HEK293 (cell line): ENCODE measurements at regions not wholly inside any gene's neighbourhood (a gene's known extent, or its start where the extent isn't known, plus 50 kb on each side); places are given as distances from the start of the nearest gene placed in this dataset.

ENCODE experiments used
- CTCF ChIA-PET: fragments of 350-600 bp; formaldehyde crosslinking; extraction: SDS; loops from one replicate; lab custom pipeline; 2021; ENCODE audit warnings: antibody characterized with exemption; lab: Yijun Ruan, JAX
- POLR2A ChIA-PET: fragments of 300-600 bp; formaldehyde crosslinking; extraction: SDS; loops from one replicate; lab custom pipeline; 2020; ENCODE audit warnings: antibody characterized with exemption, inconsistent platforms; lab: Yijun Ruan, JAX
- H3K27ac ChIP-seq: fragments of 200-500 bp; sonication (Bioruptor generic); 2 replicates; pipeline ENCODE4 v1.5.1; 2014; ENCODE audit warnings: low read depth, low read length, control low read depth, inconsistent platforms; ENCODE audit errors: extremely low read depth
- H3K36me3 ChIP-seq, 2 experiments: fragments of 200-500 bp in 1 of 2; sonication (Bioruptor generic) in 1 of 2; 1 replicate in 1 of 2; 2 replicates in 1 of 2; pipeline ENCODE4 v1.5.1; 2014 to 2017; ENCODE audit warnings: inconsistent platforms in 2 of 2, low read length in 2 of 2; ENCODE audit not compliant: control insufficient read depth in 2 of 2, insufficient read depth in 1 of 2
- H3K4me1 ChIP-seq: fragments of 200-500 bp; sonication (Bioruptor generic); 2 replicates; pipeline ENCODE4 v1.5.1; 2014; ENCODE audit warnings: mild to moderate bottlenecking, low read length, inconsistent platforms; ENCODE audit not compliant: control insufficient read depth, insufficient read depth
- H3K4me3 ChIP-seq: 2 replicates; pipeline ENCODE4 v1.5.1; 2011; ENCODE audit warnings: low read depth, mild to moderate bottlenecking, control low read depth, low read length, moderate library complexity
- H3K9me3 ChIP-seq: fragments of 200-500 bp; sonication (Bioruptor generic); 2 replicates; pipeline ENCODE4 v1.5.1; 2014; ENCODE audit warnings: low read depth, low read length, inconsistent platforms; ENCODE audit not compliant: control insufficient read depth, insufficient read depth
- BCL11A ChIP-seq: fragments of 450-650 bp; formaldehyde crosslinking; IDR thresholded peaks from 2 replicates; pipeline ENCODE4 v1.5.1; 2016; ENCODE audit warnings: low read depth, missing biosample characterization, missing genetic modification characterization
- CTCF ChIP-seq: fragments of 450-650 bp; formaldehyde crosslinking; IDR thresholded peaks from 2 replicates; pipeline ENCODE4 v1.5.1; 2016; ENCODE audit warnings: missing biosample characterization, missing genetic modification characterization
- ELK4 ChIP-seq: IDR thresholded peaks from 2 replicates; pipeline ENCODE4 v1.6.1; 2011; ENCODE audit warnings: mild to moderate bottlenecking, low read depth, low read length, borderline replicate concordance
- MYNN ChIP-seq: fragments of 450-650 bp; formaldehyde crosslinking; IDR thresholded peaks from 2 replicates; pipeline ENCODE4 v1.5.1; 2016; ENCODE audit warnings: missing biosample characterization, missing genetic modification characterization, borderline replicate concordance
- OSR2 ChIP-seq: fragments of 450-650 bp; formaldehyde crosslinking; IDR thresholded peaks from 2 replicates; pipeline ENCODE4 v1.5.1; 2016; ENCODE audit warnings: missing biosample characterization, missing genetic modification characterization
- ZBTB11 ChIP-seq: fragments of 450-650 bp; formaldehyde crosslinking; conservative IDR thresholded peaks from 2 replicates; pipeline ENCODE4 v1.5.1; 2016; ENCODE audit warnings: low read depth, missing biosample characterization, missing genetic modification characterization
- ZNF169 ChIP-seq: fragments of 450-650 bp; formaldehyde crosslinking; IDR thresholded peaks from 2 replicates; pipeline ENCODE4 v1.5.1; 2016; ENCODE audit warnings: missing biosample characterization, missing genetic modification characterization
- ZNF184 ChIP-seq: fragments of 450-650 bp; IDR thresholded peaks from 2 replicates; pipeline ENCODE4 v1.5.1; 2018; ENCODE audit warnings: missing biosample characterization, mild to moderate bottlenecking, missing genetic modification characterization
- ZNF2 ChIP-seq: fragments of 450-650 bp; formaldehyde crosslinking; IDR thresholded peaks from 2 replicates; pipeline ENCODE4 v1.5.1; 2016; ENCODE audit warnings: missing biosample characterization, missing genetic modification characterization
- ZNF221 ChIP-seq: fragments of 450-650 bp; formaldehyde crosslinking; IDR thresholded peaks from 2 replicates; pipeline ENCODE4 v1.5.1; 2017; ENCODE audit warnings: missing biosample characterization, missing genetic modification characterization, borderline replicate concordance
- ZNF280D ChIP-seq: fragments of 450-650 bp; formaldehyde crosslinking; IDR thresholded peaks from 2 replicates; pipeline ENCODE4 v1.5.1; 2016; ENCODE audit warnings: missing biosample characterization, missing genetic modification characterization
- ZNF292 ChIP-seq: fragments of 450-650 bp; formaldehyde crosslinking; IDR thresholded peaks from 2 replicates; pipeline ENCODE4 v1.5.1; 2016; ENCODE audit warnings: low read depth, missing biosample characterization, missing genetic modification characterization, borderline replicate concordance
- ZNF600 ChIP-seq: fragments of 450-650 bp; formaldehyde crosslinking; IDR thresholded peaks from 2 replicates; pipeline ENCODE4 v1.5.1; 2016; ENCODE audit warnings: missing biosample characterization, missing genetic modification characterization
- ZNF624 ChIP-seq: fragments of 450-650 bp; formaldehyde crosslinking; IDR thresholded peaks from 2 replicates; pipeline ENCODE4 v1.5.1; 2017; ENCODE audit warnings: missing biosample characterization, missing genetic modification characterization
- ZNF654 ChIP-seq: fragments of 450-650 bp; formaldehyde crosslinking; IDR thresholded peaks from 2 replicates; pipeline ENCODE4 v1.5.1; 2016; ENCODE audit warnings: low read depth, missing biosample characterization, missing genetic modification characterization
- ZNF76 ChIP-seq: fragments of 450-650 bp; formaldehyde crosslinking; IDR thresholded peaks from 2 replicates; pipeline ENCODE4; 2016; ENCODE audit warnings: low read depth, missing biosample characterization, missing genetic modification characterization, borderline replicate concordance
- TF ChIP-seq, protein P1 (sequence below): fragments of 450-650 bp; formaldehyde crosslinking; IDR thresholded peaks from 2 replicates; pipeline ENCODE4 v1.5.1; 2016; ENCODE audit warnings: missing biosample characterization, missing genetic modification characterization, borderline replicate concordance

GRCh38 chr7:142359694-142360279, 101.9 kb upstream of the PRSS58 start (continued):
- TF ChIP-seq ZNF221 (no peak), ZNF169 (tag by site-specific recombination) (no peak), ZBTB11 (no peak), ZNF184 (tag by site-specific recombination) (no peak)

- TF ChIP-seq ZNF280D (tag by site-specific recombination) (no peak), MYNN (tag by site-specific recombination) (no peak), ZNF624 (no peak), ZNF76 (tag by site-specific recombination) (peak; percentile 56; the same call in 1 of the 2 replicates), OSR2 (tag by site-specific recombination) (no peak), ZNF292 (no peak), ZNF654 (peak; percentile 50), ZNF600 (no peak), BCL11A (tag by site-specific recombination) (no peak), CTCF (tag by site-specific recombination) (0 out of 2 replicates have a peak, but pooled peaks have one; percentile 30), ELK4 (no peak), ZNF2 (tag by site-specific recombination) (no peak)
- TF ChIP-seq, protein P1, sequence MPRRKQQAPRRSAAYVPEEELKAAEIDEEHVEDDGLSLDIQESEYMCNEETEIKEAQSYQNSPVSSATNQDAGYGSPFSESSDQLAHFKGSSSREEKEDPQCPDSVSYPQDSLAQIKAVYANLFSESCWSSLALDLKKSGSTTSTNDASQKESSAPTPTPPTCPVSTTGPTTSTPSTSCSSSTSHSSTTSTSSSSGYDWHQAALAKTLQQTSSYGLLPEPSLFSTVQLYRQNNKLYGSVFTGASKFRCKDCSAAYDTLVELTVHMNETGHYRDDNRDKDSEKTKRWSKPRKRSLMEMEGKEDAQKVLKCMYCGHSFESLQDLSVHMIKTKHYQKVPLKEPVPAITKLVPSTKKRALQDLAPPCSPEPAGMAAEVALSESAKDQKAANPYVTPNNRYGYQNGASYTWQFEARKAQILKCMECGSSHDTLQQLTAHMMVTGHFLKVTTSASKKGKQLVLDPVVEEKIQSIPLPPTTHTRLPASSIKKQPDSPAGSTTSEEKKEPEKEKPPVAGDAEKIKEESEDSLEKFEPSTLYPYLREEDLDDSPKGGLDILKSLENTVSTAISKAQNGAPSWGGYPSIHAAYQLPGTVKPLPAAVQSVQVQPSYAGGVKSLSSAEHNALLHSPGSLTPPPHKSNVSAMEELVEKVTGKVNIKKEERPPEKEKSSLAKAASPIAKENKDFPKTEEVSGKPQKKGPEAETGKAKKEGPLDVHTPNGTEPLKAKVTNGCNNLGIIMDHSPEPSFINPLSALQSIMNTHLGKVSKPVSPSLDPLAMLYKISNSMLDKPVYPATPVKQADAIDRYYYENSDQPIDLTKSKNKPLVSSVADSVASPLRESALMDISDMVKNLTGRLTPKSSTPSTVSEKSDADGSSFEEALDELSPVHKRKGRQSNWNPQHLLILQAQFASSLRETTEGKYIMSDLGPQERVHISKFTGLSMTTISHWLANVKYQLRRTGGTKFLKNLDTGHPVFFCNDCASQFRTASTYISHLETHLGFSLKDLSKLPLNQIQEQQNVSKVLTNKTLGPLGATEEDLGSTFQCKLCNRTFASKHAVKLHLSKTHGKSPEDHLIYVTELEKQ (tag by site-specific recombination) = no peak
- ChIA-PET CTCF (interaction anchor here (0.6 to 3.2 kb wide), 14 partner anchors 10 to 844 kb away, joined by 3 to 19 read pairs (median 4); no protein-coding TSS in a partner anchor), POLR2A (no interaction called here)
- H3K4me1 ChIP-seq = no peaks in the 10 kb centered on the region
- H3K27ac ChIP-seq = no peak overlapping the region
- no peaks in the 10 kb centered on the region for H3K9me3 ChIP-seq
- H3K4me3 ChIP-seq = no peak overlapping the region
- H3K36me3 ChIP-seq = no peaks in the 10 kb centered on the region
These were observed 100.2 kb upstream of the PRSS58 start for GRCh38 chr7:142357953-142358520.
